Lung (tissue), 11 donors: ENCODE measurements at regions not wholly inside any gene's neighbourhood (a gene's known extent, or its start where the extent isn't known, plus 50 kb on each side); places are given as distances from the start of the nearest gene placed in this dataset.
"Not testable (repeated sequence)": the region's sequence is repeated elsewhere in the genome, so short reads cannot be mapped to it uniquely, and the experiment has no call there.

Source experiments
- ATAC-seq: fragments of 200-7000 bp; cut with Tn5 transposase; one replicate; pipeline ENCODE4 v1.9.1; 2020; ENCODE audit warnings: moderate number of reproducible peaks; ENCODE audit not compliant: insufficient read depth, low FRiP score
- DNase-seq, 3 donors: peaks; one replicate each; pipeline ENCODE4 v3.0.0-alpha.2; 2013 to 2017
- H3K27ac ChIP-seq, 2 donors: one replicate each; pipeline ENCODE4 v1.5.1; 2013; ENCODE audit warnings: mild to moderate bottlenecking in 2 of 2, moderate library complexity in 2 of 2, control low read depth in 1 of 2, inconsistent platforms in 1 of 2, low read depth in 1 of 2, low read length in 1 of 2
- H3K27me3 ChIP-seq, 3 donors: one replicate each; pipeline ENCODE4 v1.5.1; 2013; ENCODE audit warnings: low read length in 2 of 3; ENCODE audit not compliant: control insufficient read depth in 3 of 3, insufficient read depth in 3 of 3
- H3K36me3 ChIP-seq, 4 donors: one replicate each; pipeline ENCODE4 v1.5.1; 2013; ENCODE audit warnings: low read length in 4 of 4, mild to moderate bottlenecking in 1 of 4, moderate library complexity in 1 of 4; ENCODE audit not compliant: control insufficient read depth in 4 of 4, insufficient read depth in 4 of 4
- H3K4me1 ChIP-seq, 5 donors: one replicate each; pipeline ENCODE4 v1.5.1; 2013; ENCODE audit warnings: low read length in 5 of 5, mild to moderate bottlenecking in 2 of 5, moderate library complexity in 1 of 5; ENCODE audit not compliant: control insufficient read depth in 5 of 5, insufficient read depth in 5 of 5
- H3K4me3 ChIP-seq: one replicate; pipeline ENCODE4 v1.5.1; 2013; ENCODE audit warnings: mild to moderate bottlenecking, control low read depth, moderate library complexity
- H3K9ac ChIP-seq, 2 donors: one replicate each; pipeline ENCODE4 v1.5.1; 2013; ENCODE audit warnings: low read length in 2 of 2, control low read depth in 1 of 2; ENCODE audit not compliant: insufficient read depth in 1 of 2
- H3K9me3 ChIP-seq, 4 donors: one replicate each; pipeline ENCODE4 v1.5.1; 2013; ENCODE audit warnings: low read length in 3 of 4, mild to moderate bottlenecking in 1 of 4, moderate library complexity in 1 of 4; ENCODE audit not compliant: control insufficient read depth in 4 of 4, insufficient read depth in 3 of 4
- CTCF ChIP-seq: IDR thresholded peaks from 2 replicates; pipeline ENCODE4 v1.5.1; 2012; ENCODE audit warnings: mild to moderate bottlenecking; ENCODE audit errors: control extremely low read depth, extremely low read depth
- WGBS, 2 donors: extraction: QIAGEN DNeasy Blood & Tissue Kit; methylation state at CpG; one replicate each; pipeline ENCODE4 v1.1.7; 2013; 5-methylcytosine and 5-hydroxymethylcytosine counted together
- donor health status: control.
- donor health status: control.
- donor health status: Bipolar disorder and iron deficiency.
- donor health status: healthy.
- donor health status: DM: yes; HTN: yes; CAD: no.

DNA sequence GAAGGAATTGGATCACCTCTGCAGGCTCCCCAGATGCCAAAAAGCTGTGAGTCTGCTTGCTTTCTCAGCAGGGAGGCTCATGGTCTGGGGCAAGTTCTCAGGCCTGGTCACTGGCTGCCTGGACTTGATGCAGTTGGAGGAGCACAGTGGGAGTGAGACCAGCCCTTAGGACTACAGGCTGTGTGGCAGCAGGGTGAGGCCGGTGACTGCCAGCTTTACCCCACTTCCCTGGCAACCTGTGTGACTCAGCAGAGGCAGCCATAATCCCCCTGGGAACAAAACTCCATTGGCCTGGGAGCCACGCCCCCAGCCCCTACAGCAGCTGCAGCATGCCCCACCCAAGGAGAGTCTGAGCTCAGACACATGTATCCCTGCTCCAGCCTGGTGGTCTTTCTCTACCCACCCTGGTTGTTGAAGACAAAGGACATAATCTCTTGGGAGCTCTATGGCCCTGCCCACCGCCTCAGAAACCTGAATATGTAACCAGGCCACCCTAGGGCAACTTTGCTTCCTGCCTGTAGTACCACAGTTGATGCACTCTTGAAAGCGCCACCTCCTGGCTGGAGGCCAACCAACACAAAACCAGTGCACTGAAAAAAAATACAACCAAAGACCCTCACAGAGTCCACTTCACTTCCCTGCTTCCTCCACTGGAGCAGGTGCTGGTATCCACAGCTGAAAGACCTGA lies 106.8 kb upstream of the SPATS2L start:
- Histone ChIP-seq H3K27me3 (no peaks in the 10 kb centered on the region), H3K4me3 (no peak overlapping the region), H3K27ac (no peak overlapping the region), H3K36me3 (no peaks in the 10 kb centered on the region), H3K9me3 (peaks cover 0 to 3% (median 0%) of the 10 kb centered on the region in 4 donors), H3K9ac (no peak overlapping the region), H3K4me1 (peaks cover 0 to 4% (median 0%) of the 10 kb centered on the region in 5 donors)
- ATAC-seq: no peak
- no peak for TF ChIP-seq CTCF
- no peak for DNase-seq
- 84 to 93% methylated on average over 4 of the region's 4 CpGs for WGBS, 2 donors

- H3K9me3 ChIP-seq, H3K9ac ChIP-seq, H3K4me1 ChIP-seq, DNase-seq, H3K4me3 ChIP-seq, ATAC-seq, H3K36me3 ChIP-seq, H3K27ac ChIP-seq, H3K27me3 ChIP-seq: not testable (repeated sequence)
- WGBS, 2 donors: 88 to 90% methylated on average over 4 of the region's 4 CpGs
Observed at GRCh38 chr2:200201839-200202238, 104.7 kb upstream of the SPATS2L start.

DNA sequence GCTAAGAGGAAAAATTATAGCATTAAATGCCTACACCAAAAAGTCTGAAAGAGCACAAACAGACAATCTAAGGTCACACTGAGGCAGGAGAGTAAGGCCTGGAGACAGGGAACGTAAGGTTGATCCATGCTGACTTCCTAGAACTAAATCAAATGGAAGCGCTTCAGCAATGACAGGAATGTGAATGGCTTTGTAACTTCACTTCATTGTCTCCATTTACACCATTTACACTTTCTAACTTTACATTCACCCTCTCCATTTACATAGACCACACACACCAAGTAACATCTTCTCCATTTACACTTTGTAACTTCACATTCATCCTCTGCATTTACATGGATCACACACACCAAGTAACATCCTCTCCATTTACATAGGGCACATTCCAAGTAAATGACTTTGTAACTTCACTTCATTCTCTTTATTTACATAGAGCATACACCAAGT lies 103.1 kb upstream of the SPATS2L start:
- Histone ChIP-seq H3K36me3 (no peaks in the 10 kb centered on the region), H3K9ac (no peak overlapping the region), H3K4me1 (peaks cover 0 to 4% (median 0%) of the 10 kb centered on the region in 5 donors), H3K9me3 (peaks cover 0 to 5% (median 0%) of the 10 kb centered on the region in 4 donors), H3K4me3 (no peak overlapping the region), H3K27ac (no peak overlapping the region), H3K27me3 (no peaks in the 10 kb centered on the region)
- DNase-seq: no peak
- no peak for TF ChIP-seq CTCF
- no peak for ATAC-seq
- 92 to 94% methylated on average over 2 of the region's 2 CpGs for WGBS, 2 donors

- DNase-seq (no peak), ATAC-seq (no peak)
- Histone ChIP-seq H3K4me1 (no peaks in the 10 kb centered on the region), H3K36me3 (no peaks in the 10 kb centered on the region), H3K27ac (no peak overlapping the region), H3K4me3 (no peak overlapping the region), H3K9me3 (peaks cover 0 to 2% (median under 1%) of the 10 kb centered on the region in 4 donors), H3K9ac (no peak overlapping the region), H3K27me3 (no peaks in the 10 kb centered on the region)
- WGBS, 2 donors: 51 to 66% methylated on average over 3 of the region's 3 CpGs
- no peak for TF ChIP-seq CTCF
Observed at GRCh38 chr2:200208041-200208440, 98.5 kb upstream of the SPATS2L start.
